Panc1 (cell line): ENCODE measurements at regions not wholly inside any gene's neighbourhood (a gene's known extent, or its start where the extent isn't known, plus 50 kb on each side); places are given as distances from the start of the nearest gene placed in this dataset.

Experiments used
- ATAC-seq: fragments of 200-7000 bp; cut with Tn5 transposase; 2 replicates; pipeline ENCODE4 v1.9.1; 2020; ENCODE audit warnings: mild to moderate bottlenecking, moderate library complexity
- BruUV-seq: library from RNA; stranded (reverse); fragments of 400-500 nt; replicated peaks from 2 replicates; lab custom pipeline; 2021; lab: Mats Ljungman, UMichigan
- CTCF ChIA-PET: fragments of 300-600 bp; sonication (Branson Sonifier 250); formaldehyde crosslinking; loops from one replicate; lab custom pipeline; 2022; ENCODE audit warnings: antibody characterized with exemption; lab: Charles Lee
- POLR2A ChIA-PET: fragments of 300-600 bp; sonication (Branson Sonifier 250); formaldehyde crosslinking; loops from one replicate; lab custom pipeline; 2022; ENCODE audit warnings: antibody characterized with exemption; lab: Charles Lee
- DNase-seq: peaks from one replicate; pipeline ENCODE4 v3.0.0-alpha.2; 2010; ENCODE audit warnings: low read depth, low spot score
- H3K27ac ChIP-seq: 2 replicates; pipeline ENCODE4 v1.5.1; 2011; ENCODE audit warnings: mild to moderate bottlenecking, low read length, inconsistent platforms
- H3K27me3 ChIP-seq: fragments of 200-500 bp; sonication (Bioruptor generic); 2 replicates; pipeline ENCODE4 v1.6.0; 2014; ENCODE audit warnings: low read length, inconsistent platforms; ENCODE audit not compliant: control insufficient read depth, insufficient read depth
- H3K36me3 ChIP-seq: fragments of 200-500 bp; sonication (Bioruptor generic); 2 replicates; pipeline ENCODE4 v1.5.1; 2014; ENCODE audit warnings: inconsistent platforms, mild to moderate bottlenecking, low read length, moderate library complexity; ENCODE audit not compliant: control insufficient read depth, insufficient read depth
- H3K4me1 ChIP-seq: 2 replicates; pipeline ENCODE4 v1.5.1; 2011; ENCODE audit warnings: inconsistent platforms, mild to moderate bottlenecking, low read length, moderate library complexity; ENCODE audit not compliant: control insufficient read depth, insufficient read depth
- H3K4me3 ChIP-seq, 2 experiments: 2 replicates each; pipeline ENCODE4 v1.5.1; 2011 to 2012; ENCODE audit warnings: low read depth in 2 of 2, low read length in 2 of 2, mild to moderate bottlenecking in 2 of 2, inconsistent platforms in 1 of 2, moderate library complexity in 1 of 2
- H3K9me3 ChIP-seq: fragments of 200-500 bp; sonication (Bioruptor generic); 2 replicates; pipeline ENCODE4 v1.5.1; 2014; ENCODE audit warnings: low read depth, mild to moderate bottlenecking, inconsistent platforms, low read length, moderate library complexity; ENCODE audit not compliant: control insufficient read depth, insufficient read depth
- POLR2AphosphoS5 ChIP-seq: IDR thresholded peaks from 2 replicates; pipeline ENCODE4 v1.6.1; 2012; ENCODE audit warnings: mild to moderate bottlenecking, low read depth, low read length, moderate library complexity
- SIN3A ChIP-seq: IDR thresholded peaks from 2 replicates; pipeline ENCODE4 v1.6.1; 2012; ENCODE audit warnings: low read depth, mild to moderate bottlenecking, low read length, moderate library complexity, borderline replicate concordance; ENCODE audit not compliant: insufficient read depth
- TCF7L2 ChIP-seq: IDR thresholded peaks from 2 replicates; pipeline ENCODE4 v1.6.1; 2011; ENCODE audit warnings: mild to moderate bottlenecking, low read depth, low read length, inconsistent platforms
- in situ Hi-C: cut with HindIII; loops from 2 replicates; pipeline ENCODE4 v1.10.0; 2016; ENCODE audit warnings: low sequenced_read_pairs, low pct_unique_long_range_greater_than_20kb
- intact Hi-C: fragments of 100-400 bp; cut with micrococcal nuclease; formaldehyde crosslinking; loops from one replicate; pipeline ENCODE4 v1.10.0; 2022; ENCODE audit not compliant: unreplicated experiment
- TF ChIP-seq, protein P1 (sequence below): fragments of 450-650 bp; IDR thresholded peaks from 2 replicates; pipeline ENCODE4 v1.5.1; 2017; ENCODE audit warnings: mild to moderate bottlenecking
- TF ChIP-seq, protein P2 (sequence below), 2 experiments: IDR thresholded peaks; 2 replicates each; pipeline ENCODE4 v1.6.1; 2011 to 2012; ENCODE audit warnings: low read depth in 2 of 2, control low read depth in 1 of 2, low read length in 1 of 2, mild to moderate bottlenecking in 1 of 2, moderate library complexity in 1 of 2; ENCODE audit not compliant: insufficient read depth in 1 of 2

DNA sequence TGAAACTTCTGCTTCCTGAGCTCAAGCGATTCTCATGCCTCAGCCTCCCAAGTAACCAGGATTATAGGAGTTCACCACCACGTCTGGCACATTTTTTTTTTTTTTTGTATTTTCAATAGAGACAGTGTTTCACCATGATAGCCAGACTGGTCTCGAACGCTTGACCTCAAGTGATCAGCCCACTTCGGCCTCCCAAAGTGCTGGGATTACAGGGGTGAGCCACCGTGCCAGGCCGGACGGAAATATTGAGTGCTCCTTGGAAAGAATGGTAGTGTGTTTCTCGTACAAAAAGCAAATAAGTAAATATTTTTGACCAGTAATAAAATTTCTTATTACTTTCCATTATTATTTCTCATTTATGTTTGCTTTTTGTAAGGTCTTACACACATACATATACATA is 1307.9 kb upstream of the CDH6 start:
- Histone ChIP-seq H3K27ac (no peak overlapping the region), H3K4me3 (no peak overlapping the region), H3K36me3 (no peaks in the 10 kb centered on the region), H3K27me3 (no peaks in the 10 kb centered on the region), H3K4me1 (no peaks in the 10 kb centered on the region), H3K9me3 (no peaks in the 10 kb centered on the region)
- ChIA-PET CTCF (no interaction called here), POLR2A (no interaction called here)
- ATAC-seq (no peak), DNase-seq (no peak)
- in situ Hi-C loops: no loop called here
- no TSS peak for BruUV-seq
- intact Hi-C loops: no loop called here
- TF ChIP-seq, protein P1, sequence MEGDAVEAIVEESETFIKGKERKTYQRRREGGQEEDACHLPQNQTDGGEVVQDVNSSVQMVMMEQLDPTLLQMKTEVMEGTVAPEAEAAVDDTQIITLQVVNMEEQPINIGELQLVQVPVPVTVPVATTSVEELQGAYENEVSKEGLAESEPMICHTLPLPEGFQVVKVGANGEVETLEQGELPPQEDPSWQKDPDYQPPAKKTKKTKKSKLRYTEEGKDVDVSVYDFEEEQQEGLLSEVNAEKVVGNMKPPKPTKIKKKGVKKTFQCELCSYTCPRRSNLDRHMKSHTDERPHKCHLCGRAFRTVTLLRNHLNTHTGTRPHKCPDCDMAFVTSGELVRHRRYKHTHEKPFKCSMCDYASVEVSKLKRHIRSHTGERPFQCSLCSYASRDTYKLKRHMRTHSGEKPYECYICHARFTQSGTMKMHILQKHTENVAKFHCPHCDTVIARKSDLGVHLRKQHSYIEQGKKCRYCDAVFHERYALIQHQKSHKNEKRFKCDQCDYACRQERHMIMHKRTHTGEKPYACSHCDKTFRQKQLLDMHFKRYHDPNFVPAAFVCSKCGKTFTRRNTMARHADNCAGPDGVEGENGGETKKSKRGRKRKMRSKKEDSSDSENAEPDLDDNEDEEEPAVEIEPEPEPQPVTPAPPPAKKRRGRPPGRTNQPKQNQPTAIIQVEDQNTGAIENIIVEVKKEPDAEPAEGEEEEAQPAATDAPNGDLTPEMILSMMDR: no peak
- no peak for TF ChIP-seq TCF7L2
- no peak for TF ChIP-seq SIN3A
- no peak for TF ChIP-seq POLR2AphosphoS5
- TF ChIP-seq, protein P2, sequence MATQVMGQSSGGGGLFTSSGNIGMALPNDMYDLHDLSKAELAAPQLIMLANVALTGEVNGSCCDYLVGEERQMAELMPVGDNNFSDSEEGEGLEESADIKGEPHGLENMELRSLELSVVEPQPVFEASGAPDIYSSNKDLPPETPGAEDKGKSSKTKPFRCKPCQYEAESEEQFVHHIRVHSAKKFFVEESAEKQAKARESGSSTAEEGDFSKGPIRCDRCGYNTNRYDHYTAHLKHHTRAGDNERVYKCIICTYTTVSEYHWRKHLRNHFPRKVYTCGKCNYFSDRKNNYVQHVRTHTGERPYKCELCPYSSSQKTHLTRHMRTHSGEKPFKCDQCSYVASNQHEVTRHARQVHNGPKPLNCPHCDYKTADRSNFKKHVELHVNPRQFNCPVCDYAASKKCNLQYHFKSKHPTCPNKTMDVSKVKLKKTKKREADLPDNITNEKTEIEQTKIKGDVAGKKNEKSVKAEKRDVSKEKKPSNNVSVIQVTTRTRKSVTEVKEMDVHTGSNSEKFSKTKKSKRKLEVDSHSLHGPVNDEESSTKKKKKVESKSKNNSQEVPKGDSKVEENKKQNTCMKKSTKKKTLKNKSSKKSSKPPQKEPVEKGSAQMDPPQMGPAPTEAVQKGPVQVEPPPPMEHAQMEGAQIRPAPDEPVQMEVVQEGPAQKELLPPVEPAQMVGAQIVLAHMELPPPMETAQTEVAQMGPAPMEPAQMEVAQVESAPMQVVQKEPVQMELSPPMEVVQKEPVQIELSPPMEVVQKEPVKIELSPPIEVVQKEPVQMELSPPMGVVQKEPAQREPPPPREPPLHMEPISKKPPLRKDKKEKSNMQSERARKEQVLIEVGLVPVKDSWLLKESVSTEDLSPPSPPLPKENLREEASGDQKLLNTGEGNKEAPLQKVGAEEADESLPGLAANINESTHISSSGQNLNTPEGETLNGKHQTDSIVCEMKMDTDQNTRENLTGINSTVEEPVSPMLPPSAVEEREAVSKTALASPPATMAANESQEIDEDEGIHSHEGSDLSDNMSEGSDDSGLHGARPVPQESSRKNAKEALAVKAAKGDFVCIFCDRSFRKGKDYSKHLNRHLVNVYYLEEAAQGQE (IDR thresholded peaks at IDR 0.05; ENCODE audit: insufficient read depth in 1 of 2, low read depth in 2 of 2, low read length in 1 of 2): no peak

DNA sequence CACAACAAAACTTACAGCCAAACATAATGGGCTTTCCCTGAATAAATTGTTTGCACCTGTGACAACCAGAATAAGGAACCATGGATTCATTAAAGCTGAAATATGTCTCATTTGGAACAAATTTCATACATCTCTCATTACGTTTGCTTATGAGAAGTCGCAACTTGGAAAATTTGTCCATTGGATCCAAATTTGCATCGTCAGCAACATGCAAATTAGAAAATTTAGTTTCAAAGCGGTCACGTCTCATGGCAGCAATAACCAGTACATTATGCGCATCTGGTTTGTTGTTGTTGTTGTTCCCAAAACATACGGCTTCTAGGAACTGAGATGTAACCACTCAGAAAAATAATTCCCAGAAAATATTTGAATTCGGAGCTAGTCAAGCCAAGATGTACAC is 1311.5 kb upstream of the CDH6 start:
- no peaks in the 10 kb centered on the region for H3K9me3 ChIP-seq
- ChIA-PET CTCF (no interaction called here), POLR2A (no interaction called here)
- ATAC-seq (no peak), DNase-seq (no peak)
- H3K27me3 ChIP-seq: no peaks in the 10 kb centered on the region
- H3K27ac ChIP-seq: no peak overlapping the region
- BruUV-seq: no TSS peak
- H3K4me3 ChIP-seq: no peak overlapping the region
- H3K36me3 ChIP-seq: no peaks in the 10 kb centered on the region
- no peaks in the 10 kb centered on the region for H3K4me1 ChIP-seq
- in situ Hi-C loops (no loop called here), intact Hi-C loops (no loop called here)
- TF ChIP-seq POLR2AphosphoS5 (no peak), TCF7L2 (no peak), SIN3A (no peak)
- TF ChIP-seq, protein P1: no peak
- TF ChIP-seq, protein P2 (IDR thresholded peaks at IDR 0.05; ENCODE audit: insufficient read depth in 1 of 2, low read depth in 2 of 2, low read length in 1 of 2): no peak
